ENCODE measurements at regions not wholly inside any gene's neighbourhood (a gene's known extent, or its start where the extent isn't known, plus 50 kb on each side); places are given as distances from the start of the nearest gene placed in this dataset.

- TF ChIP-seq, protein P1, sequence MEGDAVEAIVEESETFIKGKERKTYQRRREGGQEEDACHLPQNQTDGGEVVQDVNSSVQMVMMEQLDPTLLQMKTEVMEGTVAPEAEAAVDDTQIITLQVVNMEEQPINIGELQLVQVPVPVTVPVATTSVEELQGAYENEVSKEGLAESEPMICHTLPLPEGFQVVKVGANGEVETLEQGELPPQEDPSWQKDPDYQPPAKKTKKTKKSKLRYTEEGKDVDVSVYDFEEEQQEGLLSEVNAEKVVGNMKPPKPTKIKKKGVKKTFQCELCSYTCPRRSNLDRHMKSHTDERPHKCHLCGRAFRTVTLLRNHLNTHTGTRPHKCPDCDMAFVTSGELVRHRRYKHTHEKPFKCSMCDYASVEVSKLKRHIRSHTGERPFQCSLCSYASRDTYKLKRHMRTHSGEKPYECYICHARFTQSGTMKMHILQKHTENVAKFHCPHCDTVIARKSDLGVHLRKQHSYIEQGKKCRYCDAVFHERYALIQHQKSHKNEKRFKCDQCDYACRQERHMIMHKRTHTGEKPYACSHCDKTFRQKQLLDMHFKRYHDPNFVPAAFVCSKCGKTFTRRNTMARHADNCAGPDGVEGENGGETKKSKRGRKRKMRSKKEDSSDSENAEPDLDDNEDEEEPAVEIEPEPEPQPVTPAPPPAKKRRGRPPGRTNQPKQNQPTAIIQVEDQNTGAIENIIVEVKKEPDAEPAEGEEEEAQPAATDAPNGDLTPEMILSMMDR (IDR thresholded peaks at IDR 0.05; ENCODE audit: low read depth, low read length): no peak
- no peak for TF ChIP-seq POLR2A (IDR thresholded peaks at IDR 0.05; ENCODE audit: extremely low read depth, insufficient read length)
- TF ChIP-seq, protein P2, sequence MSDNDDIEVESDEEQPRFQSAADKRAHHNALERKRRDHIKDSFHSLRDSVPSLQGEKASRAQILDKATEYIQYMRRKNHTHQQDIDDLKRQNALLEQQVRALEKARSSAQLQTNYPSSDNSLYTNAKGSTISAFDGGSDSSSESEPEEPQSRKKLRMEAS (IDR thresholded peaks at IDR 0.05; ENCODE audit: low read depth, low read length): no peak
- TF ChIP-seq MYC (IDR thresholded peaks at IDR 0.05; ENCODE audit: low read depth, low read length): no peak
Measured at GRCh38 chr18:67865400-67865799, 348.9 kb upstream of the DSEL start.
